ENCODE measurements at regions not wholly inside any gene's neighbourhood (a gene's known extent, or its start where the extent isn't known, plus 50 kb on each side); places are given as distances from the start of the nearest gene placed in this dataset.

GRCh38 chr2:177338177-177338721 is 54.3 kb upstream of the AGPS start:
- TF ChIP-seq CTCF (IDR thresholded peaks at IDR 0.05) (no peak), POLR2A (IDR thresholded peaks at IDR 0.05) (no peak), POLR2AphosphoS5 (IDR thresholded peaks at IDR 0.05; ENCODE audit: insufficient read depth in 1 of 2, low read depth in 1 of 2) (no peak)
- intact Hi-C loops (cut with DNase I) = loop anchor here (10.0 kb wide), 2 partner anchors 387 to 417 kb away; no protein-coding TSS in a partner anchor

GRCh38 chr2:177340158-177340557 is 52.4 kb upstream of the AGPS start:
- no peaks in the 10 kb centered on the region for H3K27me3 ChIP-seq
- no peak overlapping the region for H3K27ac ChIP-seq
- no peak overlapping the region for H3K4me3 ChIP-seq
- TF ChIP-seq POLR2A (IDR thresholded peaks at IDR 0.05) = no peak
- TF ChIP-seq CTCF (IDR thresholded peaks at IDR 0.05) = no peak
- TF ChIP-seq POLR2AphosphoS5 (IDR thresholded peaks at IDR 0.05; ENCODE audit: insufficient read depth in 1 of 2, low read depth in 1 of 2) = no peak
- H3K36me3 ChIP-seq = no peaks in the 10 kb centered on the region
- no peaks in the 10 kb centered on the region for H3K4me1 ChIP-seq
- no peak for DNase-seq (ENCODE audit: extremely low spot score in 2 of 2)
- no peaks in the 10 kb centered on the region for H3K9me3 ChIP-seq
- intact Hi-C loops (cut with DNase I) = loop anchor here (5.0 kb wide), 1 partner anchor 1282 kb away; no protein-coding TSS in a partner anchor

More at GRCh38 chr2:177338177-177338721, 54.3 kb upstream of the AGPS start:
- no peak for DNase-seq (ENCODE audit: extremely low spot score in 2 of 2)
- H3K9me3 ChIP-seq = no peaks in the 10 kb centered on the region
- no peak overlapping the region for H3K4me3 ChIP-seq
- H3K27ac ChIP-seq = no peak overlapping the region
- H3K4me1 ChIP-seq = no peaks in the 10 kb centered on the region
- H3K36me3 ChIP-seq = no peaks in the 10 kb centered on the region
- no peaks in the 10 kb centered on the region for H3K27me3 ChIP-seq

- Histone ChIP-seq H3K9me3 (no peaks in the 10 kb centered on the region), H3K27me3 (no peaks in the 10 kb centered on the region), H3K4me1 (no peaks in the 10 kb centered on the region), H3K4me3 (no peak overlapping the region), H3K36me3 (no peaks in the 10 kb centered on the region), H3K27ac (no peak overlapping the region)
- intact Hi-C loops (cut with DNase I) = loop anchor here (5.0 kb wide), 1 partner anchor 1280 kb away; no protein-coding TSS in a partner anchor
- no peak for TF ChIP-seq POLR2A (IDR thresholded peaks at IDR 0.05)
- no peak for TF ChIP-seq CTCF (IDR thresholded peaks at IDR 0.05)
- no peak for DNase-seq (ENCODE audit: extremely low spot score in 2 of 2)
These were observed 49.8 kb upstream of the AGPS start for GRCh38 chr2:177342736-177343135.

All from vagina (tissue), 2 donors.